GM23338 (cell line): ENCODE measurements at regions not wholly inside any gene's neighbourhood (a gene's known extent, or its start where the extent isn't known, plus 50 kb on each side); places are given as distances from the start of the nearest gene placed in this dataset.

ENCODE experiments used
- CREB1 ChIP-seq: fragments of 250-450 bp; sonication (Bioruptor Pico); IDR thresholded peaks from 2 replicates; pipeline ENCODE4 v1.5.0; 2020; ENCODE audit warnings: low read depth, mild to moderate bottlenecking, moderate library complexity
- EZH2 ChIP-seq: fragments of 200-600 bp; sonication (generic); IDR thresholded peaks from one replicate; pipeline ENCODE4 v1.8.0; 2017; ENCODE audit warnings: antibody characterized with exemption, mild to moderate bottlenecking, low read depth; ENCODE audit not compliant: unreplicated experiment
- EZH2phosphoT487 ChIP-seq: fragments of 200-600 bp; sonication (generic); IDR thresholded peaks from one replicate; pipeline ENCODE4 v1.8.1; 2018; ENCODE audit warnings: antibody characterized with exemption; ENCODE audit not compliant: unreplicated experiment
- JUNB ChIP-seq: IDR thresholded peaks from one replicate; pipeline ENCODE4 v1.6.1; 2016; ENCODE audit warnings: antibody characterized with exemption; ENCODE audit not compliant: unreplicated experiment
- POLR2AphosphoS5 ChIP-seq: IDR thresholded peaks from 2 replicates; pipeline ENCODE4 v1.6.1; 2016; ENCODE audit warnings: antibody characterized with exemption, low read depth
- STAT1 ChIP-seq: IDR thresholded peaks from one replicate; pipeline ENCODE4 v1.6.1; 2016; ENCODE audit warnings: antibody characterized with exemption; ENCODE audit not compliant: unreplicated experiment
- ZNF114 ChIP-seq: fragments of 250-450 bp; sonication (Bioruptor Pico); IDR thresholded peaks from 2 replicates; pipeline ENCODE4 v1.5.0; 2020; ENCODE audit warnings: mild to moderate bottlenecking, moderate library complexity
- ZNF331 ChIP-seq: fragments of 250-450 bp; sonication (Bioruptor Pico); IDR thresholded peaks from 2 replicates; pipeline ENCODE4 v1.5.0; 2020; ENCODE audit warnings: low read depth, mild to moderate bottlenecking, moderate library complexity
- TF ChIP-seq, protein P1 (sequence below): IDR thresholded peaks from one replicate; pipeline ENCODE4 v1.6.1; 2018; ENCODE audit warnings: antibody characterized with exemption; ENCODE audit not compliant: unreplicated experiment
- TF ChIP-seq, protein P2 (sequence below), 2 experiments: fragments of 200-600 bp in 1 of 2; sonication (generic) in 1 of 2; conservative IDR thresholded peaks; 2 replicates each; pipeline versions ENCODE4 v1.5.1 to v1.6.1; 2016 to 2017; ENCODE audit warnings: antibody characterized with exemption in 2 of 2, low read depth in 2 of 2, mild to moderate bottlenecking in 2 of 2, moderate library complexity in 1 of 2
- TF ChIP-seq, protein P3 (sequence below): IDR thresholded peaks from 2 replicates; pipeline ENCODE4 v1.6.1; 2016; ENCODE audit warnings: antibody characterized with exemption

DNA sequence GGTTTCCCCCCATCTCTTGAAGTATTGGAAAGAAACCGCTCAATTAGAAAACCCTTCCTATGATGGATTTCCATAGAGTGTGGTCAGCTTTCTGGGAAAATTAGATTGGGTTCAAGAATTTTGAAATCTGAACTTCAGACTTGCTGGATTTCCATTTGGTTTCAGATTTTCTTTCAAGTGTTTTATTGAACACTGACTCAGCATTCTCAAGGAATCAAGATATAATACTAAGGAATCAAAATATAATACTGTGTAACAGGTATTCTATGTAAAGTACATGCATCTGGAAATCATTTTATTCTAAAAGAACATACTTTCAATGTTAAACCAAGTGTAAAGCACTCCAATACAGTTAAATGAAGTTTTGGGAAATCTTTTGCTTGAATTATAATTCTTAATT is 94.7 kb upstream of the CCN2 start:
- TF ChIP-seq POLR2AphosphoS5: no peak
- TF ChIP-seq, protein P1, sequence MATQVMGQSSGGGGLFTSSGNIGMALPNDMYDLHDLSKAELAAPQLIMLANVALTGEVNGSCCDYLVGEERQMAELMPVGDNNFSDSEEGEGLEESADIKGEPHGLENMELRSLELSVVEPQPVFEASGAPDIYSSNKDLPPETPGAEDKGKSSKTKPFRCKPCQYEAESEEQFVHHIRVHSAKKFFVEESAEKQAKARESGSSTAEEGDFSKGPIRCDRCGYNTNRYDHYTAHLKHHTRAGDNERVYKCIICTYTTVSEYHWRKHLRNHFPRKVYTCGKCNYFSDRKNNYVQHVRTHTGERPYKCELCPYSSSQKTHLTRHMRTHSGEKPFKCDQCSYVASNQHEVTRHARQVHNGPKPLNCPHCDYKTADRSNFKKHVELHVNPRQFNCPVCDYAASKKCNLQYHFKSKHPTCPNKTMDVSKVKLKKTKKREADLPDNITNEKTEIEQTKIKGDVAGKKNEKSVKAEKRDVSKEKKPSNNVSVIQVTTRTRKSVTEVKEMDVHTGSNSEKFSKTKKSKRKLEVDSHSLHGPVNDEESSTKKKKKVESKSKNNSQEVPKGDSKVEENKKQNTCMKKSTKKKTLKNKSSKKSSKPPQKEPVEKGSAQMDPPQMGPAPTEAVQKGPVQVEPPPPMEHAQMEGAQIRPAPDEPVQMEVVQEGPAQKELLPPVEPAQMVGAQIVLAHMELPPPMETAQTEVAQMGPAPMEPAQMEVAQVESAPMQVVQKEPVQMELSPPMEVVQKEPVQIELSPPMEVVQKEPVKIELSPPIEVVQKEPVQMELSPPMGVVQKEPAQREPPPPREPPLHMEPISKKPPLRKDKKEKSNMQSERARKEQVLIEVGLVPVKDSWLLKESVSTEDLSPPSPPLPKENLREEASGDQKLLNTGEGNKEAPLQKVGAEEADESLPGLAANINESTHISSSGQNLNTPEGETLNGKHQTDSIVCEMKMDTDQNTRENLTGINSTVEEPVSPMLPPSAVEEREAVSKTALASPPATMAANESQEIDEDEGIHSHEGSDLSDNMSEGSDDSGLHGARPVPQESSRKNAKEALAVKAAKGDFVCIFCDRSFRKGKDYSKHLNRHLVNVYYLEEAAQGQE: no peak
- no peak for TF ChIP-seq EZH2phosphoT487
- no peak for TF ChIP-seq EZH2
- TF ChIP-seq, protein P2, sequence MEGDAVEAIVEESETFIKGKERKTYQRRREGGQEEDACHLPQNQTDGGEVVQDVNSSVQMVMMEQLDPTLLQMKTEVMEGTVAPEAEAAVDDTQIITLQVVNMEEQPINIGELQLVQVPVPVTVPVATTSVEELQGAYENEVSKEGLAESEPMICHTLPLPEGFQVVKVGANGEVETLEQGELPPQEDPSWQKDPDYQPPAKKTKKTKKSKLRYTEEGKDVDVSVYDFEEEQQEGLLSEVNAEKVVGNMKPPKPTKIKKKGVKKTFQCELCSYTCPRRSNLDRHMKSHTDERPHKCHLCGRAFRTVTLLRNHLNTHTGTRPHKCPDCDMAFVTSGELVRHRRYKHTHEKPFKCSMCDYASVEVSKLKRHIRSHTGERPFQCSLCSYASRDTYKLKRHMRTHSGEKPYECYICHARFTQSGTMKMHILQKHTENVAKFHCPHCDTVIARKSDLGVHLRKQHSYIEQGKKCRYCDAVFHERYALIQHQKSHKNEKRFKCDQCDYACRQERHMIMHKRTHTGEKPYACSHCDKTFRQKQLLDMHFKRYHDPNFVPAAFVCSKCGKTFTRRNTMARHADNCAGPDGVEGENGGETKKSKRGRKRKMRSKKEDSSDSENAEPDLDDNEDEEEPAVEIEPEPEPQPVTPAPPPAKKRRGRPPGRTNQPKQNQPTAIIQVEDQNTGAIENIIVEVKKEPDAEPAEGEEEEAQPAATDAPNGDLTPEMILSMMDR (conservative IDR thresholded peaks at IDR 0.05; ENCODE audit: low read depth in 2 of 2): no peak
- TF ChIP-seq JUNB: no peak
- no peak for TF ChIP-seq ZNF114 (CRISPR knock-in tag)
- no peak for TF ChIP-seq CREB1 (CRISPR knock-in tag)
- no peak for TF ChIP-seq STAT1
- TF ChIP-seq, protein P3, sequence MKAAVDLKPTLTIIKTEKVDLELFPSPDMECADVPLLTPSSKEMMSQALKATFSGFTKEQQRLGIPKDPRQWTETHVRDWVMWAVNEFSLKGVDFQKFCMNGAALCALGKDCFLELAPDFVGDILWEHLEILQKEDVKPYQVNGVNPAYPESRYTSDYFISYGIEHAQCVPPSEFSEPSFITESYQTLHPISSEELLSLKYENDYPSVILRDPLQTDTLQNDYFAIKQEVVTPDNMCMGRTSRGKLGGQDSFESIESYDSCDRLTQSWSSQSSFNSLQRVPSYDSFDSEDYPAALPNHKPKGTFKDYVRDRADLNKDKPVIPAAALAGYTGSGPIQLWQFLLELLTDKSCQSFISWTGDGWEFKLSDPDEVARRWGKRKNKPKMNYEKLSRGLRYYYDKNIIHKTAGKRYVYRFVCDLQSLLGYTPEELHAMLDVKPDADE: no peak
- TF ChIP-seq ZNF331: no peak
